HG03095 (cell line): ENCODE measurements at regions not wholly inside any gene's neighbourhood (a gene's known extent, or its start where the extent isn't known, plus 50 kb on each side); places are given as distances from the start of the nearest gene placed in this dataset.
"Not testable (repeated sequence)": the region's sequence is repeated elsewhere in the genome, so short reads cannot be mapped to it uniquely, and the experiment has no call there.

Source experiments
- ATAC-seq: cut with Tn5 transposase; IDR thresholded peaks from one replicate; pipeline ENCODE4 v1.9.1; 2021; ENCODE audit warnings: moderate library complexity; ENCODE audit not compliant: unreplicated experiment

- ATAC-seq = no peak
These were observed 2347.1 kb downstream of the PCDH7 start for GRCh38 chr4:33067221-33067620.

- no peak for ATAC-seq
These were observed 2348.4 kb downstream of the PCDH7 start for GRCh38 chr4:33068539-33068938.

GRCh38 chr4:33071535-33071934, 2351.4 kb downstream of the PCDH7 start:
- no peak for ATAC-seq

- ATAC-seq = no peak
These were observed 2352.3 kb downstream of the PCDH7 start for GRCh38 chr4:33072298-33073089.

GRCh38 chr4:33073811-33074210, 2353.6 kb downstream of the PCDH7 start:
- no peak for ATAC-seq

- no peak for ATAC-seq
These were observed 2358.0 kb downstream of the PCDH7 start for GRCh38 chr4:33078145-33078544.

GRCh38 chr4:33080275-33080674, 2360.1 kb downstream of the PCDH7 start:
- no peak for ATAC-seq

- ATAC-seq = no peak
These were observed 2365.5 kb downstream of the PCDH7 start for GRCh38 chr4:33085709-33086108.

- no peak for ATAC-seq
These were observed 2366.3 kb downstream of the PCDH7 start for GRCh38 chr4:33086331-33086925.

- no peak for ATAC-seq
These were observed 2368.5 kb downstream of the PCDH7 start for GRCh38 chr4:33088713-33089112.

- ATAC-seq = no peak
These were observed 2370.7 kb downstream of the PCDH7 start for GRCh38 chr4:33090910-33091309.

GRCh38 chr4:33091961-33092360, 2371.8 kb downstream of the PCDH7 start:
- no peak for ATAC-seq

GRCh38 chr4:33104273-33104672, 2384.1 kb downstream of the PCDH7 start:
- ATAC-seq = no peak

GRCh38 chr4:33107814-33108213, 2387.6 kb downstream of the PCDH7 start:
- no peak for ATAC-seq

GRCh38 chr4:33111117-33111516, 2390.9 kb downstream of the PCDH7 start:
- no peak for ATAC-seq

- ATAC-seq = no peak
These were observed 2396.7 kb downstream of the PCDH7 start for GRCh38 chr4:33116871-33117270.

- ATAC-seq = no peak
These were observed 2405.8 kb downstream of the PCDH7 start for GRCh38 chr4:33126002-33126401.

- ATAC-seq = not testable (repeated sequence)
These were observed 2410.5 kb downstream of the PCDH7 start for GRCh38 chr4:33130662-33131061.

GRCh38 chr4:33133723-33134122, 2413.6 kb downstream of the PCDH7 start:
- ATAC-seq = no peak

GRCh38 chr4:33134366-33134765, 2414.2 kb downstream of the PCDH7 start:
- ATAC-seq = no peak

GRCh38 chr4:33149658-33150524, 2429.7 kb downstream of the PCDH7 start:
- ATAC-seq = no peak

- ATAC-seq = no peak
These were observed 2430.3 kb downstream of the PCDH7 start for GRCh38 chr4:33150525-33150910.
